HS-5 (cell line): ENCODE measurements at regions not wholly inside any gene's neighbourhood (a gene's known extent, or its start where the extent isn't known, plus 50 kb on each side); places are given as distances from the start of the nearest gene placed in this dataset.
"Not testable (repeated sequence)": the region's sequence is repeated elsewhere in the genome, so short reads cannot be mapped to it uniquely, and the experiment has no call there.

Experiments
- DNase-seq: peaks from one replicate; pipeline ENCODE4 v3.0.0-alpha.2; 2012; ENCODE audit warnings: low read depth

DNA sequence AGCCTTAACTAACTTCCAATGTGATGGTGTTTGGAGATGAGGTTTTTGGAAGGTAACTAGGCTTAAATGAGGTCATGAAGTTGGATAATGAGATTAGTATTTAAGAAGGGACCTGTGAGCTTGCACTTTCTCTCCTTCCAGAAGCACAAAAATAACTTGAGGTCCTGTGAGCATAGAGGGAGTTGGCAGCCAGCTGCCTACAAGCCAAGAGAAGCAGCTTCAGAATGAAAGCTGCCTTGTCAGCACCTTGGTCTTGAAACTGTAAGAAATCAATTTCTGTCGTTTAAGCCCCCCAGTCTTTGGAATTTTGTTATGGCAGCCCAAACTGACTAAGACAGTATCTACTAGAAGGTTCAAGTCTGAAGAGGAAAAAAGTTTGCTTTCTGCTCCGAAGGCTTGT, 280.2 kb upstream of the GALNTL6 start:
- no peak for DNase-seq

DNA sequence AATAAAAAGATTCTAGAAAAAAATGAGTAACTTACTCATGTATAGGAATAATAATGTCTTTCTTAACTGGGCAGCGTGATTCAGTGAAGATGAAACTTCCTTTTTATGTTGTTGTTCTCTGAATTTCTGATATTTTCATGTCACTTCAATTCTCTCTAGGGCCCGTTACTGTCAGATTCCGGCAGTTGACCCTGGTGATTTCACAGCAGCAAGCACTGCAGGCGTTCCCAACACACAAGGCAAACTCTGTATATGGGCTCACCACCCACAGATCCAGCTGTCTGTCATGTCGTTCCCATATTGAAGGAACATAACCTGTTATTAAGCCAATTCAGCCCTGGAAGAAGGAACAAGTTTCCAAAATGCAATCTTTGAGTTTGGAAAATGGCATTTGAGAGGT, 288.3 kb upstream of the GALNTL6 start:
- no peak for DNase-seq

DNA sequence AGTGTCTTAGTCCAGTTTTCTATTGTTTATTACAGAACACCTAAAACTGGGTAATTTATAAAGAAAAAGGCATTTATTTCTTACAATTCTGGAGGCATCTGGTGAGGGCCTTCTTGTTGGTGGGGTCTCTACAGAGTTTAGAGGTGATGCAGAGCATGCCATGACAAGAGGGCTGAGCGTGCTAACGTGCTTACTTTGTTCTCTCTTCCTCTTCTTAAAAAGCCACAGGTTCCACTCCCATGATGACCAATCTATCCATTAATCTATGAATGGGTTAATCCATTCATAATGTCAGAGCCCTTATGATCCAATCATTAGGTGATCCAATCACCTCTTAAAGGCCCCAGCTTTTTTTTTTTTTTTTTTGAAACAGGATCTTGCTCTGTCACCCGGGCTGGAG, 291.5 kb upstream of the GALNTL6 start:
- DNase-seq = no peak

DNA sequence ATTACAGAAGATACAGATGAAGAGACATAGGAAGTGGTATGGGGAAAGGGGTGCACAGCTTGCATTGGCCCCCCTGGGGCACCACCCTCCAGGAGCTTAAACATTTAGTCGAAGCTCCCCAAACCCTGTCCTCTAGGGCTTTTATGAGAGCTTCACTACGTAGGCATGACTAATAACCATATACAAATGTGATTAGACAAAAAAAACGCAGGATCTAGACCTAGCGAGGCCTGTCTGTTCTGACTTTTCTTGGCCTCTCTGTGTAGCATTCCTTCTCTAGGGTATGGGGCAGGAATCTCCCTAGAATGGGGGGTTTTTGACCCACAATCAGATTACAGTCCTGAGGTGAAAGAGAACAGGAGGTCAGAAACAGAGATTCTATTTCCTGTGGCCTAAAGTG, 293.7 kb upstream of the GALNTL6 start:
- no peak for DNase-seq

DNA sequence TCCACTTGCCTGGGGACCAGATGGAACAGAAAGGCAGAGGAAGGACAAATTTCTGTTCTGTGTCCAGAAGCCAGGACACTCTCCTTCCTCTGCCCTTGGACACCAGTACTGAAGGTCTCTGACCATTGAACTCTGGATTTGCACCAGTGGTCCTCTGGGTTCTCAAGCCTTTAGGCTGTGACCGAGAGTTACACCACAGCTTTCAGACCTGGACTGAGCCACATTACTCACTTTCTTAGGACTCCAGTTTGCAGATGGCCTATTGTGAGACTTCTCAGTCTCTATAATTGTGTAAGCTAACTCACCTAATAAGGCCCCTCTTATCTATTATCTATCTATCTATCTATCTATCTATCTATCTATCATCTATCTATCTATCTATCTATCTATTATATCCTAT, 295.3 kb upstream of the GALNTL6 start:
- no peak for DNase-seq

DNA sequence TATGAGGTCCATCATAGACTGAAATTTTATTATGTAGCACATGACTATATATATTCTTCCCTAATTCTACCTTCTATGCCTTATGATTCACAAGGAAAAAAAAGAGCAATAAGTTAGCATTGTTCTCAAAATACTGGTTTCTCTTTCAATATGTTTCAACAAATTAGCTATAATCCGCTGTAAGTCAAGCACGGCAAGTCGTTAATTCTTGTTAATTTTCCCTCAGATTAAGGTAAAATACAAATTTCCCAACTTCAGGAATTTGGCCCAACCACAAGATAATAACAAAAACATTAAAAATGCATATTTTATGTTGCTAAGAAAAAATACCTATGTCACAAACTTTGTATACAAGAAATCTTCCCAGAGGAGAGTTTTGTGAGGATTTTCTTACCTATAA, 296.5 kb upstream of the GALNTL6 start:
- no peak for DNase-seq

- DNase-seq = no peak
These were observed 328.5 kb upstream of the GALNTL6 start for GRCh38 chr4:171484681-171485080.

DNA sequence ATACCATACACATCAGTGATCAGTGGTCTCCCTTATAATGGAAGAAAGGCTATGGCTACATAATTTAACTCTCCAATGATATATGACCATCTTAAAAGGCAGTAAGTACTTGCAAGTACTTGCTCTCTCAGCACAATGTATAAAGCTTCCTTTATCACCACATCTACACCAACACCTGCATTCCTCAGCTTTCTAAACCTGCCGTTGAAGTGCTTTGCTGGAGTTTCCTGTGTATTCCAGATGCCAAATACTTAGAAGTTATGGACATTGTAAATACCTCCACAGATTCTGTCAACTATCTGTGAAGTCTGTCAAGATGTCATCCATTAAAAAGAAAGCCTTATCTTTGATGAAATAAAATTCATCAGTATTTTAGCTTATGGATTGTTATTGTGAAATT, 335.0 kb upstream of the GALNTL6 start:
- no peak for DNase-seq

DNA sequence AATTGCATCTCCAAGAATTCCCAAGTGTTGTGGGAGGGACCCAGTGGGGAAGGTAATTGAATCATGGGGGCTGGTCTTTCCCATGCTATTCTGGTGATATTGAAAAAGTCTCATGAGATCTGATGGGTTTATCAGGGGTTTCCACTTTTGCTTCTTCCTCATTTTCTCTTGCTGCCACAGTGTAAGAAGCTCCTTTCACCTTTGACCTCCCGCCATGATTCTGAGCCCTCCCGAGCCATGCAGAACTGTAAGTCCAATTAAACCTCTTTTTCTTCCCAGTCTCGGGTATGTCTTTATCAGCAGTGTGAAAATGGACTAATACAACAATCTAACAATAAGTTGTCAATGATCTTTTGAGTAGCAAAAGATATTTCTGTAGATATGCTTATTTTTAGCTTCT, 338.1 kb upstream of the GALNTL6 start:
- DNase-seq = not testable (repeated sequence)

DNA sequence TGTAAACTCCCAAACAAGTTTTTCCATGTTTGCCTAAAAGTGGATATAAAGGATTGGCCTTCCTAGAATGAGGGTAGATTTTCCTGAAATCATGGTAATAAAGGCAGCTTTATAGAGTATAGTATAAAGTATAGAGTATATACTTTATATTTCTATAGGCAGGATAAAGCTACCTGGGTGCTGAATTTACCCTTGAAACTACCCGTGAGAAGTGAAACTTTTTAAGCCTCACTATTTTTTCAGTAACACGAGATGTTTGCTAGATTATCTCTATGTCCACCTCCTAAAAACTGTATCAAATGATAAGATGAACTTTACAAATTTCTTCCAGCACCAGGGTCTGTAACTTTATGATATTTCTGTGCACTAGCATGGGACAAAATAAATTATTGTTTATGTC, 340.0 kb upstream of the GALNTL6 start:
- DNase-seq = no peak

- no peak for DNase-seq
These were observed 341.0 kb upstream of the GALNTL6 start for GRCh38 chr4:171472230-171472629.

DNA sequence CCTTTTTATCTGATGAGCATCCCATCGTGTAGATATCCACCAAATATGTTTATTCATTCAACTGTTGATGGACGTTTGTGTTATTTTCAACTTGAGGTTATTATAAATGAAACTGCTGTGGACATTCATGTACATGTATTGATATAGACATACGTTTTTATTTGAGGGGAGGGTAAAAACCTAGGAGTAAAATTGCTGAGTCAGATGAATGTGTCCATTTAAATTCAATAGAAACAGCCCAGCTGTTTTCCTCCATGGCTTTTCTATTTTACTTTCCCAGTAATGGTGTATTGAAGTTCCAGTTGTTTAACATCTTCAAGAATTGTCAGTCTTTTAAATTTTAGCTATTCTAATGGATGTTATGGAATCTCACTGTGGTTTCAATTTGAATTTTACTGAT, 348.7 kb upstream of the GALNTL6 start:
- DNase-seq = no peak

DNA sequence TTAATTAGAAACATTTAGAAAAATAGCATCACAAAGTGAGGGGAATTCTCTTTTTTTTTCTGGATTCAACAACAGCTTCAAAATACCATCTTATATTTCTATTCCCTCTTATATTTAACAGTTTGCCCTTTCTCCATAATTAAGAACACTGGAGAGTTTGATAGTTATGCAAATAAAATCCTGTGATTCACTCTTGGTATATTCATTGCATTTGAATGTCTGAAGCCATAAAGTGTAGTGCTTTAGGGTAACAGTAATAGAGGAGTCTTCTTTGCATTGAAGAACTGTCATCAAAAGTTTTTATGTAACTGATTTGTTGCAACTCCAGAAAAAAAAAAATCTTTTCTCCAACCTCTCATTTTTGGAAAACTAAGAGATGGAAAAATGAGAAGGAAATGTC, 352.0 kb upstream of the GALNTL6 start:
- DNase-seq = peak; percentile 4

DNA sequence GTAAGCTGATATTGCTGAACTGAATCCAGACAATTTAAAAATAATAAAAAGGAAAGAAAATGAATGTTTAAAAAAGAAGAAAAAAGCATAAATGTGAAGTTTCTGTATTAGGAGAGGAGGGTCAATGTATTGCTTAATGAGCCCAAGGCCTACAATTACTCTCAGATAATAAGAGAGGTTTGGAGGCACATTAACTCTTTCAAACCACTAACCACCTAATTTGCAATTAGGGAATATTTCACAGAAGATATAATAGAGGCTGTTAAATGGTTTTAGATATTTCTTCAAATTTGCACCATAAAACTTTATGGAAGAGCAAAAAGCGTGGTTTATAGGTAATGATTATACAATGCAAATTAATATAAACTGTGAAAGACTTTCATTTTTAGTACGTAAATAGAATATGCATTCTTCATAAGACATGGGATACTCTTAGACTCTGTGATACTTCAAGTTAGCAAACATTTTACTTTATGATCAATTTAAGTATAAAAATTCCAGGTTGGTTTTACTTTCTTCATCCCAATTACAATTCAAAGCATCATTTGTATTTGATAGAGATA, 364.2 kb upstream of the GALNTL6 start:
- DNase-seq = no peak

DNA sequence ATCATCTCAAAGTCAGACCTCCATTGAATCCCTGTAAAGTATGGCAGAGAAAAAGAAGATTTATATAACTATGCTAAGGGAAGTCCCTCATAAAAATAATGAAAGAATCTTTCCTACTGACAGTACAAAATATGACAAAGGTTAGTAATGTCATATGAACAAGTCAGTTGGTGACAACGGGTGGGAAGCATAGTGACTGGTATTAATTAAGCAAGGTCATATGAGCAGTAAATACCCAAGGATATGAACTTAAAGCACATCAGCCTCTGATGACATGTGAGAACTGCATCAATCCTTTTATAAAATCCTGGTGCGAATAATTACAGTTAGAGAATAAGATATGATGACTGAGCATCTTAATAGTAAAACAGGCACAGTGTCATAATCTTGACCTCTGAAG, 364.8 kb upstream of the GALNTL6 start:
- no peak for DNase-seq

DNA sequence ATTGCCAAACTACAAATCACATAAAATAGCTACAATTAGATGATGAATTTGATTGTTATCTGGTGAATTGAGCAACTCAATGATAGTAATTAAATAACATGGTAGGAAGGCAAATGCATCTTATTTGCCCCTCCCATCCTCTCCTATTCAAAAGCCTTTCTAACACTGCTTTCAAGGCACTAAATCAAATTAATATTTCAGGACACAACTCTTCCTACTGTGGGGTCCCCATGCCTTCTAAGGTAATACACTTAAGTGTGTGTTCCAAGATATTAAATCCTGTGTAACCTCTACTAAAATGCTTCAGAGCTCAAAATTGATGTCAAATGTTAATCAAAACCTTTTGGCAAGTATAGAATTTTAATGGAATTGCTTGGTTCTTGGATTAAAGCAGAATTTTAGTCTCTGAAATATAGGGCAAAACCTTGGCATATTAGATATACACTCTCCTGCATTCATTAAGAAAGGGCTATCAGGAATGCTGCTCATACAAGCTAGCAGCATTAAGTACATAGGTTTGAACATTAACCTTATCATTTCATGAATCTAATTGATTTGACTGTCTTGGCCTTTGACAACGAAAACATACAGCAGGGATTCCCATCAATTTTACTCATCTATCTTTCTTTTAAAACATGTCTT, 371.8 kb upstream of the GALNTL6 start:
- DNase-seq = no peak

DNA sequence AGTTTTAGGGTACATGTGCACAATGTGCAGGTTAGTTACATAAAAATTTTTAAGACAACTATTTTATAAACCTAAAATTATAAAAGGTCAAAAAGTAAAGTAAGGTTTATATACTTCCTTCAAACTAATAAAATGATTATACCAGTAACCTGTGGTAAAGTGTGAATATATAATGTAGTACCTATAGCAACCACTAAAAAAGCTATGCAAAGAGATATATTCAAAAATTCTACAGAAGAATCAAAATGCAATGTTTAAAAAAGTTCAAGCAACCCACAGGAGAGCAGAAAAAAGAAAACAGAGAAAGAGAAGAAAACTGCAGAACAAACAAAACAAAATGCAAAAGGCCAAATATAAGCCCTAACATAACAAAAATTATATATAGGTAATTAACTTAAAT, 379.5 kb upstream of the GALNTL6 start:
- DNase-seq = no peak

GRCh38 chr4:171432536-171432935, 380.7 kb upstream of the GALNTL6 start:
- no peak for DNase-seq

DNA sequence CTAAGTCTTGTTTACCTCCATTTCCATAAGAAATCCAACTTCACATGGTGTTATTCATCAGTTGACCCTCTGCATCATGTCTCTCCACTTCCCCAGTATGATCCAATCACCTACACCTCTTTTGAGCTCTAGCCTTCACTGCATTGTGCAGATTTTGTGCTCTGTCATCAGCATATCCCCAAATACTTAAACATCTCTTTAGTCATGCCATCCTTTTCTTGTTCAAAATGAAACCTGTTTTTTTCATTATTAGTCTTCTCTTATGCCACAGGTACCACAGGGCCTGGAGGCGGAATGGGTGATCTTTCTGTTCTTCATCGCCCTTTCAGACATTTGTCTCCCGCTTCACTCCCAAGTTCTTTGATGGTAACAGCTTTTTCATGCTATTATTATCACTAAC, 382.7 kb upstream of the GALNTL6 start:
- no peak for DNase-seq

DNA sequence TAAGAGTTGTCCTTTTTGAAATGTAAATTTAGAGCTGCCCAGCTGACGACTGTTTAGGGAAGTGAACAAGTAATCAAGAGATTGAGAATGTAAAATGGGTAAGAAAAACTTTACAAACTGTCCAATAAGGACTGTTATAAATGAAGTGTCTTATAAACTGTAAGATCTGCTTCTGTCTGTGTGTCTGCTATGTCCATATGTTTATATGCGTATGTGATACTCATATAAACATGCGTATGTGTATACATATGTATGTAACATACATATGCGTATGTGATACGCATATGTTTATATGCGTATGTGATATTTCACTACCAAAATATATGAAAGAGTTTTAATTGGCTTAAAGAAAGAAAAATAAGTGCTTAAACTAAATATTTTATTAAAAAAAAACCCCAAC, 416.0 kb upstream of the GALNTL6 start:
- DNase-seq = no peak

DNA sequence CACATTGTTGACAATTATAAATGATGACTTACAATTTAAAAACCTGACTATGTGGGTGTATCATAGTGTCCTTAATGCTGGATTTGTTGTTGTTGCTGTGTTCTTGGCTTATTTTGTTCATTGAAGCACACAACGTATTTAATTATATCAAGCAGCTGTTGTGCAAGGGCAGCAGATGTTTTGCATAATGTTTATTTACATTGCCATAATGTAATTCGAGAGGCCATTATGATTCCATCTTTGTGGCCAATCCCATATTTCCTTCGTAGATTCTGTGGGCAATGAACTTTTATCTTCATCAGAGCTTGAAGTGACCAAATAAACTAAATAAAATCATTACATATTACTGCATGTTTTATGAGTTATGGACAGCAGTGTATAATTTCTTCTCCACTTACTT, 422.6 kb upstream of the GALNTL6 start:
- DNase-seq = no peak

GRCh38 chr4:171378323-171378722, 434.9 kb upstream of the GALNTL6 start:
- peak; percentile 23 for DNase-seq

DNA sequence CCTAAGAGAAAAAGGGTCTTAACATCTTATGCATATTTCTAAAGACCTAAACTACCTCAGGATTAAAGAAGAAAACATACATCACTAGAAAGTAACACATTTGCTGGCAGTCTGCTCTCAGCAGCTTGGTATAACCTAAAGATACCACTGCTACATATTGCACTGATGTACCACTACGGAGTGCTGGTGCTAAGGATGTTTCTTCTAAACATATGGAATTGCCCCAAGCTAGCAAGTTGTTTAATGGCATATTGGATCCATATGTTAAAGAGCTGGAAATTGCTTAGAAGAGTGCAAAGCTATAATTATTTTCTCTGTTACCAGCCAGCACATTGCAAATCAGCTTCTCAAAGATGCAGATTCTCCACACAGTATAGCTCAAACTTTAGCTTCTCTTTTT, 436.5 kb upstream of the GALNTL6 start:
- DNase-seq = no peak

GRCh38 chr4:171353535-171353934, 459.7 kb upstream of the GALNTL6 start:
- DNase-seq = no peak

DNA sequence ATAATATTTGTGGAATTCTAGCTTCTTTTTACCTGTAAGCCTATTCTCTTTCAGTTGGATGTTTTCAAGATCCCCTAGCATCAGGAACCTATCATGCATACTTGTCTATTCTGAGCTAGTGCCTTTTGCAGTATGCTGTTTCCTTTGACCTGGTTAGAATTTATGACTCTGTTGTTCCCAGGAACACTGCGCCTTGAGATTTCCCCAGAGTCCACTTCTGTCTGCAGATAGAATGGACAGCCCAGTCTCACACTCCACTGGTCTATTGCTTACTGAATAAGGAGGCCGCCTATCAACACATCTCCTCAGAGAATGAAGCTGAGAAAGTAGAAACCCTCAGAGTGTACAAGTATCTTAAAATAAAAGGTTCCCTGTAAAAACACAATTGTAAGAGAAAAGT, 465.1 kb upstream of the GALNTL6 start:
- no peak for DNase-seq
